ENCODE measurements at regions not wholly inside any gene's neighbourhood (a gene's known extent, or its start where the extent isn't known, plus 50 kb on each side); places are given as distances from the start of the nearest gene placed in this dataset.
"Not testable (repeated sequence)": the region's sequence is repeated elsewhere in the genome, so short reads cannot be mapped to it uniquely, and the experiment has no call there.

DNA sequence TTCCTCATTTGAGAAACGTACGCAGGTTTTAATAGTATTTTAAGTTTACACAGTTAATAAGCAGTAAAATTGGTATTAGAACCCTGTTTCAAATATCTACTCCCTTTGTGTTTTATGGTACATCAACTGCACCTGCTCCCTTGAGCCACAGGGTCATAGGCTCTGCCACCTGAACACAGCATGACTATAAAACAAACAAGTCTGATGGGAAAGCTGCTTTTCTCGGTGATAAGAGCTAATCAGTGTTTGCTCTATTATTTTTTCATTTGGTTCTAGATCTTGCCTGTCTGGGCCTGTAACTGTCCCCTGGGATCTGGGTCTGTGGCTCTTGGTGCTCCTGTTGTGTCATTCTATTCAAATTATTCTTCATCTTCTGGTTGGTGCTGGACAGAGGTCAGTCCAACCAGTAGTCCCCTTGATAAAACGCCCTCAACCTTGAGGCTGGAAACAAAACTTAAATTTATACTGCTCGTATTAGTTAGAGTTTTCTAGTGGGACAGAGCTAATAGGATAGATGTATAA, 314.8 kb upstream of the LRP1B start:
- DNase-seq: no peak

DNA sequence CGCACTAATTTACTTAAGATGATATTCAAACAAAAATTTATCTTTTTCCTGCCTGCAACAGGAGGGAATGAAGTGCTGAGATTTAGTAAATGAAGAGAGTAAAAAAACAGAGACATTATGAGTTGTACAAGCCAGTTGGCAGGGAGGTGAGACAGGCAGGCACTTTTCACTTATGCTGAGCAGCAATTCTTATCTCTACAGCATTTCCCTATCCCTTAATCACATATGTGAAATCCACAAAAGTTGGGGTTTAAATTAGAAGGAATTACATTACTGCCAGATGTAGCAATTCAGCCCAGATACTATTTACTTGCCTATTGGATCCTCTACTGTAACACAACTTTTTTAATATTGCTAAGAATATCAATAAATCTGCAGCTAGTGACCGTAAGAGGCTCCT, 314.2 kb upstream of the LRP1B start:
- DNase-seq: no peak

GRCh38 chr2:142435847-142436246, 305.0 kb upstream of the LRP1B start:
- DNase-seq: no peak

DNA sequence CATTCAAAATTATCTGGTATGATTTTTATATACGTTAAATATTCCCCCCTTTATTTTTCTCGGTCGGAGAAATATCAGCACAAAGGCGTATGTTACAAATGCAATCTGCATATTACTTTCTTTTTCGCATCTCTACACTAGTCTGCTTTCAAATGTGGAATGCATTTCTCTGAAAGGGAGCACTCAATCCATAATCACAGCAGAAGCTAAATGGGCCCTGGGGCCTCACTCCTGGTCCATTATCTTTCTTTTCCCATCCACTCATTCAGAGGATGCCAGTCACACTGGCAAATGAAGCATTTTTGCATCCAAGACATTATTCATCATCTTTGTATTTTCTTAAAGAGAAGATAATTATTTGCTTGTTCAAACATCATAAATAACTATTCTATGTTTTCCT, 295.2 kb upstream of the LRP1B start:
- DNase-seq: no peak

GRCh38 chr2:142425551-142425950, 294.7 kb upstream of the LRP1B start:
- DNase-seq: no peak

DNA sequence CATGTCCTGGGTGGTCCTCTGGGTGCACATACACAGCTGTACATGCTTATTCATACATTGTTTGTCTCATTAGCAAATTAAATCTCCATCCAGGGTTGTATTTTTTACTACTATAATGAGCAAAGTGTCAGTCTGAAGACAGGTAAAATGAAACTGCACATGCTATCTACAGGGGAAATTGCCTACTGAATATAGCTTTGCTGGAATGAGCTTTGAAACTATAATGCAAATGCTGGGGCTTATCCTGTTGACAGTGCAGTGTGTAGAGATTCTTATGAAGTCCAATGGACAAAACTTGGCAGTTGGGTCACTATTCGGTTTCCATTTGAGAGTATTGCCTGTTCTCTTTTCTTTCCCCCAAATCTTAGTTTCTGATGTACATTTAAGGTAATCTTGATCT, 292.8 kb upstream of the LRP1B start:
- DNase-seq: no peak

DNA sequence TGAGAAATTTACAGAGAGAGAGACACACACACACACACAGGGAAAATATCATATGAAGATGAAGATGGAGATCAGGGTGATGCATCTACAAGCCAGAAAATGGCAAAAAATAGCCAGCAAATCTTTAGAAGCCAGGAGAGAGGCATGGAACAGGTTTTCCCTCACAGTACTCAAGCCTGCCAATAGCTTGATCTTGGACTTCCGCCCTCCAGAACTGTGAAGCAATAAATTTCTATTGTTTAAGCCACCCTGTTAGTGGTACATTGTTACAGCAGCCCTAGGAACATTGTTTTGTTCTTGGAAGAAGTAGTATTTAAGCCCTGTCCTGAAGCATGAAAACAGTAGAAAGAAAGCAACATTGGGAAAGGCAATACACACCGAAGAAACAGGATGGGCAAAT, 292.0 kb upstream of the LRP1B start:
- DNase-seq: no peak

GRCh38 chr2:142422041-142422440, 291.2 kb upstream of the LRP1B start:
- DNase-seq: no peak

GRCh38 chr2:142418699-142419098, 287.9 kb upstream of the LRP1B start:
- DNase-seq: not testable (repeated sequence)

GRCh38 chr2:142416996-142417395, 286.2 kb upstream of the LRP1B start:
- no peak for DNase-seq

- no peak for DNase-seq
Measured at GRCh38 chr2:142415461-142415860, 284.6 kb upstream of the LRP1B start.

- DNase-seq: no peak
Measured at GRCh38 chr2:142398212-142398611, 267.4 kb upstream of the LRP1B start.

GRCh38 chr2:142395291-142395690, 264.5 kb upstream of the LRP1B start:
- no peak for DNase-seq

DNA sequence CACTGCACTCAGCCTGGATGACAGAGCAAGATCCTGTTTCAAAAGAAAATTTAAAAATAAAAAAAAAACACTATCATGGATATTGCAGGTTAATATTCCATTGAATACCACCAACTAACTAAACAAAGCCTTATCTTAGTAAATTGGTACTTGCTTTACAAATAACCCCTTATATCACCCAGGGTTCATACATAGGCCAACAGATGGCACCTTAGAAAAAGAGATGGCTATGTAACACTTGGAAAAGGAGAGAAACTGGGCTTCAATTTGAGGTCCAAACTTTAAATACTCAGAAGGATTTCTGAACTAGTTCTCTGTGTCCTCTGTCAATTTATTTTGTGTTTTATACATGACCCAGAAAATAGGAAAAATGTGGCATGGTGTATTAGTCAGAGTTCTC, 249.6 kb upstream of the LRP1B start:
- DNase-seq: no peak

DNA sequence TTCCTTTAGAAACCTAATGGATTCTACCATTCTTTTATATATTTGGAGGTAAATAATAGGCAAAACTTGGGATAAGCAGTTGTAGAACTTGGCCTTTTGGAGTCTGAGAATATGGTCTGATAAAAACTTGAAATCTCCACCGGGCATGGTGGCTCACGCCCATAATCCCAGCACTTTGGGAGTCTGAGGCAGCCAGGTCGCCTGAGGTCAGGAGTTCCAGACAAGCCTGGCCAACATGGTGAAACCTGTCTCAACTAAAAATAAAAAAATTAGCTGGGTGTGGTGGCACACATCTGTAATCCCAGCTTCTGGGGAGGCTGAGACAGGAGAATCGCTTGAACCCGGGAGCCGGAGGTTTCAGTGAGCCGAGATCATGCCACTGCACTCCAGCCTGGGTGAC, 231.3 kb upstream of the LRP1B start:
- not testable (repeated sequence) for DNase-seq

DNA sequence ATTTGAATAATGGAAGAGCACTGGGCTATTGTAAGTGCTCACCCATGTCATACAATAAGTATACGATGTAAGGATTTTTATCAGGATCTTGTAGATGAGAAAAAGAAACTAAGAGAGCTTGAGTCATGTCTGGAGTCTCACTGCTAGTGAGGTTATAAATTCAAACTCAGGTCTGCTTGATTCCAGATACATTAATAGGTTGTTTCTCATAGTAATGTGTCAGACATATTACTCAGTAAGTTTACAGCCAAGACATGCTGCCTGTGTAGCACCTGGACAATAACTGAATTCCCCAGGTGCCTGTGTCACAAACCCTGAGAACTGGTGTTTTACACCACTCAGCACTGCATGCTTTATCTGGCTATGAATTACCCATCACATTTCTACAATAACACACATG, 216.9 kb upstream of the LRP1B start:
- DNase-seq: no peak

DNA sequence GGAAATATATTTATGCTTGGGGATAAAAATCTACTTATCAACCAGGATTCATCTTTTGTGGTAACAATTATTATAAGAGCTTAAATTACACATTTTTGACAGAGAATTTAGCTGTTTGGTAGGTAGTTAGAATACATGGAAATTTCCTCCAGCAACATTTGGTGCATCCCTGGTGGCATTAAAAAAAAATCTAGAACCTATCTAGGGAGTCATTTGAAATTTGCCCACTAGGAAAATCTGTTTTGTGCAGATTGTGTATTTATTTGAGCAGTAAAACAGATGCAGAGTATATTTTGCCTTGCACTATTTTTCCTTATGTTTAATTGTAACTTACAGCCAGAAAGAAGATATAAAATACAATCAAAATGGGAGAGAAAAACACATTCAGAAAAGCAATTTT, 208.4 kb upstream of the LRP1B start:
- DNase-seq: no peak

DNA sequence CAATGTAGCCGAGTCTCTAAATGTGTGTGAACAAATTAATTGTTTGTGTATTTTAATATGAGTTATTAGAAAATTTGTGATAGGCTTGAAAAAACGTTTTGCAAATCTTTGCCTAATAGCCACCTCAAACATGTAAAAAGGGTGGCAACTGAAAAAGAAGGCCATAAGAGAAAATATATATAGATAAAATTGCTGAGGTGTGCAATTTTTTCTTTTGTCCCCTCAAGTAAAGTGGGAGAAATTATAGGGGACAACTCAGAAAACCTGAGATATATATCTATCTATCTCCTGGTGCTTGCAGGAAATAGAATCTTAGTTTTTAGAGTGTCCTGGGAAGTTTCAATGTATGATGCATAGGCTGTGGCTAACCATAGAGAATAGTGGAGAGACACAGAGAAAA, 201.4 kb upstream of the LRP1B start:
- no peak for DNase-seq

GRCh38 chr2:142330458-142330857, 199.6 kb upstream of the LRP1B start:
- no peak for DNase-seq

GRCh38 chr2:142325870-142326269, 195.1 kb upstream of the LRP1B start:
- no peak for DNase-seq

- DNase-seq: no peak
Measured at GRCh38 chr2:142323206-142323605, 192.4 kb upstream of the LRP1B start.

GRCh38 chr2:142321706-142322280, 191.0 kb upstream of the LRP1B start:
- DNase-seq: no peak

DNA sequence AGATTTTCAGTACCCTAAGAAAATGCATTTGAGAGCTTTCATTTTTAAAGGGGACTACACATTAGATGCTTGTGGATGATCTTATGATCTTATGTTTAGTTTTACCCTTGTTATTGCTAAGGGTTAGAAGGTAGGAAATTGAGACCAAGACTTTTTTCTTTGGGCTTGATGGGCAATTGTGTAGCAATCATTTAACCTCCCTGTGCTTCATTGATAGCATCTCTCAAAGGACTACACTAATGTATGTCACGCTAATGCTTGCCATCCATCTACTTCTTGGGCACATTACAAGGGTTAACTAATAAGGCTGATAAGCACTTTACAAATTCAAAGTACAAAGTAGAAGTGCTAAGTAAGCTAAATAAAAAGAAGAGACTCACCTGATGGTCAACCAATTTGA, 189.3 kb upstream of the LRP1B start:
- DNase-seq: no peak

GRCh38 chr2:142316049-142316448, 185.2 kb upstream of the LRP1B start:
- DNase-seq: no peak

DNA sequence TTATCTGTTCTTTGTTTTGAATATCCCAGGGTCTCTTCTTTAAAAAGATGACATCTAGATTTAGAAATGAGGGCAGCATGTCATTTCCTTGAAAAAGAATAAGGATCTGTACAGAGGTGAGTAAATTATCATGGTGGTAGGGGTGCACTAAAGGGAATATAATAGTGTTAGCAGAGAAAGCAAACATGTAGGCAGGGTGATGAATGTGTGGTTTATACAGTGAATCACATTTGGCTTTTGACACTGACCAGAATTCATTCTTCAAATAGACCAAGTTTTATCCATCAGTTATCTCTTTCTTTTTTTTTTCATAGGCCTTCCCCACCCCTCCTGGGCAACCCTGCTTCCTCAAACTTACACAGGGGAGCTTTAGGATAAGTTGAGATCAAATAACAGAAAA, 184.5 kb upstream of the LRP1B start:
- no peak for DNase-seq

GRCh38 chr2:142314164-142314563, 183.3 kb upstream of the LRP1B start:
- DNase-seq: no peak

Data from hematopoietic multipotent progenitor cell treated with erythropoietin and hydrocortisone succinate and interleukin-3 and kit ligand, for 8 days (in vitro differentiated cells).